ENCODE measurements at regions not wholly inside any gene's neighbourhood (a gene's known extent, or its start where the extent isn't known, plus 50 kb on each side); places are given as distances from the start of the nearest gene placed in this dataset. TPM values are rescaled to one million over a fixed set of nuclear protein-coding genes. Genes with fewer than 3 reads are reported as not detected.
"Not testable (repeated sequence)": the region's sequence is repeated elsewhere in the genome, so short reads cannot be mapped to it uniquely, and the experiment has no call there.

- H3K4me2 ChIP-seq (ENCODE audit: low read length); H3K27ac ChIP-seq (ENCODE audit: low read depth, low read length); H4K8ac ChIP-seq (ENCODE audit: low read depth, low read length); DNase-seq; H4K5ac ChIP-seq (ENCODE audit: low read length); H2BK15ac ChIP-seq (replicated peaks; ENCODE audit: low read depth); H3K4ac ChIP-seq (ENCODE audit: low read depth, low read length); H3K4me3 ChIP-seq (ENCODE audit: low read length); H3K27me3 ChIP-seq (ENCODE audit: insufficient read depth, low read length, poor library complexity); H3K79me2 ChIP-seq (ENCODE audit: control insufficient read depth, insufficient read depth, low read length); H3K36me3 ChIP-seq (ENCODE audit: control insufficient read depth, insufficient read depth, low read length); H3K23ac ChIP-seq (ENCODE audit: low read length); H3K4me1 ChIP-seq (ENCODE audit: control insufficient read depth, low read depth, low read length); H2BK5ac ChIP-seq (ENCODE audit: low read length); H2BK120ac ChIP-seq (ENCODE audit: low read depth, low read length); H3K79me1 ChIP-seq (ENCODE audit: low read length); H2AK5ac ChIP-seq (ENCODE audit: low read length); H3K18ac ChIP-seq (ENCODE audit: low read length); H3K56ac ChIP-seq (ENCODE audit: low read length); H3K9ac ChIP-seq (ENCODE audit: low read length): not testable (repeated sequence)
- no CpG with 5 or more reads among the region's 13 CpGs for WGBS (ENCODE audit: extremely low coverage, insufficient coverage, low lambda C conversion rate)
These were observed 59.8 kb upstream of the CHORDC1 start for GRCh38 chr11:90282551-90283071.

GRCh38 chr11:90274362-90274761 lies 51.5 kb upstream of the CHORDC1 start:
- H4K5ac ChIP-seq (ENCODE audit: low read length): no peak overlapping the region
- H3K23ac ChIP-seq (ENCODE audit: low read length): no peak overlapping the region
- H3K27ac ChIP-seq (ENCODE audit: low read depth, low read length): no peak overlapping the region
- no peak overlapping the region for H3K9ac ChIP-seq (ENCODE audit: low read length)
- H2AK5ac ChIP-seq (ENCODE audit: low read length): no peak overlapping the region
- no peak overlapping the region for H2BK15ac ChIP-seq (replicated peaks; ENCODE audit: low read depth)
- H3K79me1 ChIP-seq (ENCODE audit: low read length): no peaks in the 10 kb centered on the region
- no peak overlapping the region for H2BK5ac ChIP-seq (ENCODE audit: low read length)
- no peaks in the 10 kb centered on the region for H3K4me1 ChIP-seq (ENCODE audit: control insufficient read depth, low read depth, low read length)
- no peak overlapping the region for H3K56ac ChIP-seq (ENCODE audit: low read length)
- H3K4me3 ChIP-seq (ENCODE audit: low read length): no peak overlapping the region
- no peak overlapping the region for H3K18ac ChIP-seq (ENCODE audit: low read length)
- no peak overlapping the region for H3K4me2 ChIP-seq (ENCODE audit: low read length)
- DNase-seq: no peak
- no peak overlapping the region for H2BK120ac ChIP-seq (ENCODE audit: low read depth, low read length)
- H3K79me2 ChIP-seq (ENCODE audit: control insufficient read depth, insufficient read depth, low read length): no peaks in the 10 kb centered on the region
- H3K4ac ChIP-seq (ENCODE audit: low read depth, low read length): no peak overlapping the region
- WGBS (ENCODE audit: extremely low coverage, insufficient coverage, low lambda C conversion rate): no CpG with 5 or more reads among the region's 4 CpGs
- no peaks in the 10 kb centered on the region for H3K36me3 ChIP-seq (ENCODE audit: control insufficient read depth, insufficient read depth, low read length)
- no peak overlapping the region for H4K8ac ChIP-seq (ENCODE audit: low read depth, low read length)
- H3K27me3 ChIP-seq (ENCODE audit: insufficient read depth, low read length, poor library complexity): no peaks in the 10 kb centered on the region

Small RNAs in the stretch of these regions (small RNA-seq; reads per million reads assigned to genes)
- gene AP001002.3 (ENCODE audit: insufficient read depth) (not detected), gene MIR1261 (ENCODE audit: insufficient read depth) (not detected), gene MIR4490 (ENCODE audit: insufficient read depth) (not detected)

Measured in mesendoderm (in vitro differentiated cells).